ENCODE measurements at regions not wholly inside any gene's neighbourhood (a gene's known extent, or its start where the extent isn't known, plus 50 kb on each side); places are given as distances from the start of the nearest gene placed in this dataset.

DNA sequence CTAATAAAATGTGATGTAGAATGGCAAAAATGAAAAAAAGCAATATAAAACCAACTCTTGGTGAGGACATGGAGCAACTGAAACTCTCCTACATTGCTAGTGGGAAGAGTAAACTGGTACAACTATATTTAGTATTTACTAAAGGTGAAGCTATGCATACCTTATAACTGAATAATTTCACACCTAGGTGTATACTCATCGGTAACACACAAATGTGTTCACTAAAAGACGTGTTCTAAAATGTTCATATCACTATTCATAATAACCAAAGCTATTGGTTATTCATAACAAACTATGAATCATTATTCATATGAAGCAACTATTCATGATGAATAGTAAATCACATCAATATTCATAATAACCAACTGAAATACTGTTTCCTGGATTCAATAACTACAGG, 1030.3 kb downstream of the ROBO2 start:
- TF ChIP-seq, protein P1, sequence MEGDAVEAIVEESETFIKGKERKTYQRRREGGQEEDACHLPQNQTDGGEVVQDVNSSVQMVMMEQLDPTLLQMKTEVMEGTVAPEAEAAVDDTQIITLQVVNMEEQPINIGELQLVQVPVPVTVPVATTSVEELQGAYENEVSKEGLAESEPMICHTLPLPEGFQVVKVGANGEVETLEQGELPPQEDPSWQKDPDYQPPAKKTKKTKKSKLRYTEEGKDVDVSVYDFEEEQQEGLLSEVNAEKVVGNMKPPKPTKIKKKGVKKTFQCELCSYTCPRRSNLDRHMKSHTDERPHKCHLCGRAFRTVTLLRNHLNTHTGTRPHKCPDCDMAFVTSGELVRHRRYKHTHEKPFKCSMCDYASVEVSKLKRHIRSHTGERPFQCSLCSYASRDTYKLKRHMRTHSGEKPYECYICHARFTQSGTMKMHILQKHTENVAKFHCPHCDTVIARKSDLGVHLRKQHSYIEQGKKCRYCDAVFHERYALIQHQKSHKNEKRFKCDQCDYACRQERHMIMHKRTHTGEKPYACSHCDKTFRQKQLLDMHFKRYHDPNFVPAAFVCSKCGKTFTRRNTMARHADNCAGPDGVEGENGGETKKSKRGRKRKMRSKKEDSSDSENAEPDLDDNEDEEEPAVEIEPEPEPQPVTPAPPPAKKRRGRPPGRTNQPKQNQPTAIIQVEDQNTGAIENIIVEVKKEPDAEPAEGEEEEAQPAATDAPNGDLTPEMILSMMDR (IDR thresholded peaks at IDR 0.05), result no peak
- DNase-seq (ENCODE audit: low spot score), result no peak
- Histone ChIP-seq H3K36me3 (no peaks in the 10 kb centered on the region), H3K4me1 (no peaks in the 10 kb centered on the region), H3K27ac (no peak overlapping the region), H3K9me3 (no peaks in the 10 kb centered on the region), H3K4me3 (no peak overlapping the region), H3K27me3 (no peaks in the 10 kb centered on the region)

DNA sequence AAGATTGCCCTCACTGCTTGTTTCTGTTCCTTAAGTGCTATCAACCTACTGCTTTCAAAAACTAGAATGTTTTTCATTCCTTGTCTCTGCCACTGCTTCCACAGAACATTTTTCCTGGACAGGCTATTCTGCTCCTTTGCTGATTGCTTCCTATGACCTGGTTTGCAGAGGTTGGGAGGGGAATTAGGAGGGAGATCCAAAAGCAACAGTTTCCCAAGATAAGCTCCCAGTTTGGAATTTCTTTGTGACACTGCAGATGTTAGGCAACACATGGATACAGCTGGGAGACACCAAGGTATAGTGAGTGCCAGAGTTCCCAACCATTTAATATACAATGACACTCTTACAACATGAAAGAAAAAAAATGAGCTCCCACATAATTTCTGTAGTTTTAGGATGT, 1036.5 kb downstream of the ROBO2 start:
- Histone ChIP-seq H3K27me3 (no peaks in the 10 kb centered on the region), H3K4me3 (no peak overlapping the region), H3K27ac (no peak overlapping the region), H3K36me3 (no peaks in the 10 kb centered on the region), H3K9me3 (no peaks in the 10 kb centered on the region), H3K4me1 (no peaks in the 10 kb centered on the region)
- TF ChIP-seq, protein P1 (IDR thresholded peaks at IDR 0.05), result no peak
- no peak for DNase-seq (ENCODE audit: low spot score)

DNA sequence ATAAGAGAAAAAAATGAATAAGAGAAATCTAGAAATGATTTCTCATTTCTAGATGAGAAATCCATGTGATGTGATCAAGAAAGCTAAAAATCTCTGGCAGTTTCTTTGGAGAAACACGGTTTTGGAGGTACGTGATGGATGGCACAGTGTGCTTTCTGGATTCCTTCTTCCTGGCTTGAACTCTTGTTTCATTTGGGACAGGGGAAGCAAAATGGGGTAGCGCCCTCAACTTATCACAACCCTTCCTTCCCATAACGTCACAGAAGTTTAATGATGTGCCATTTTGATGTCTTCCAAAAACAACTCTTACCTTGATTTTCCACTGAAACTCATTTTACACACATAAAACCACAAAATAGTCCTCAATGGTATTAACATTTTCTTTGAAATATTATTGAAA, 1037.3 kb downstream of the ROBO2 start:
- TF ChIP-seq, protein P1 (IDR thresholded peaks at IDR 0.05), result no peak
- H3K4me3 ChIP-seq, result no peak overlapping the region
- no peaks in the 10 kb centered on the region for H3K27me3 ChIP-seq
- no peaks in the 10 kb centered on the region for H3K36me3 ChIP-seq
- no peaks in the 10 kb centered on the region for H3K9me3 ChIP-seq
- no peaks in the 10 kb centered on the region for H3K4me1 ChIP-seq
- no peak for DNase-seq (ENCODE audit: low spot score)
- no peak overlapping the region for H3K27ac ChIP-seq

DNA sequence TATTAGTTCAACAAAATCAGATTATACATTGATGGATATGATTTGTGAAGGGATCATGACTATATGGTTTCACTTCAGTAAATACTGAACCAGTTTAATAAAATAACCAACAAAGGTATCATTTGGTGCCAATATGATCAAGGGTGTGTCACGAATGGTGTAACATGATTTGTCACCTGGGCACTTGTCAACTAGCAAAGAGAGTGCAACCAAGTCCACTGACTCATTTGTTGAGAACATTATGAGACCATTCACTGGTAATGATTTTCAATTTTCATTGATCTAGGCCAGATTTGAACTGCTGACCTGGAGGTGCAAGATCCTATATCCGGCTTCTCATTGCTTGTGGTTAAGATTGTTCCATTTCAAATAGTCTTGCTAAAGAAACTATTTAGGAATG, 1037.9 kb downstream of the ROBO2 start:
- Histone ChIP-seq H3K4me3 (no peak overlapping the region), H3K36me3 (no peaks in the 10 kb centered on the region)

DNA sequence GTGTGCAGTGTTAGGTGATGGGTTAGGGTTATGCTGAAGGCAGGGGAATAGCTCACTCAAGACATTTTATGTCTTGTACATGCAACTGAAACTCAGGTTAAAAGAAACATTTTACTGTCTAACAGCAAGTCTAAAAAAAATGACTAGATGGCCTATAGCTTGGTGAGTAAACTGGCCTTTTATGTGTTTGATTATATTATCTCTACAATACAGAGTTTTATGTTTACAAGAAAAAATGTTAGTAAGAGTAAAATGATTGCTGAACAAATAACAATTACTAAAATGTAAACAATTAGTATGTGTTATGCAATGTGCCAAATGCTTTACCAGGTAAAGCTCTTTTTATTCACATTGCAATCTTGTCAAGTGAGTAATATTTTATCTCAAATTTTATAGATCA, 1039.6 kb downstream of the ROBO2 start:
- H3K36me3 ChIP-seq, result no peaks in the 10 kb centered on the region
- no peak for DNase-seq (ENCODE audit: low spot score)
- no peak overlapping the region for H3K27ac ChIP-seq
- TF ChIP-seq, protein P1 (IDR thresholded peaks at IDR 0.05), result no peak
- no peaks in the 10 kb centered on the region for H3K9me3 ChIP-seq
- H3K4me3 ChIP-seq, result no peak overlapping the region
- H3K4me1 ChIP-seq, result no peaks in the 10 kb centered on the region
- H3K27me3 ChIP-seq, result no peaks in the 10 kb centered on the region

More for the DNA sequence above, 1037.9 kb downstream of the ROBO2 start:
- Histone ChIP-seq H3K9me3 (no peaks in the 10 kb centered on the region), H3K4me1 (no peaks in the 10 kb centered on the region), H3K27me3 (no peaks in the 10 kb centered on the region), H3K27ac (no peak overlapping the region)
- no peak for DNase-seq (ENCODE audit: low spot score)
- TF ChIP-seq, protein P1 (IDR thresholded peaks at IDR 0.05), result no peak

DNA sequence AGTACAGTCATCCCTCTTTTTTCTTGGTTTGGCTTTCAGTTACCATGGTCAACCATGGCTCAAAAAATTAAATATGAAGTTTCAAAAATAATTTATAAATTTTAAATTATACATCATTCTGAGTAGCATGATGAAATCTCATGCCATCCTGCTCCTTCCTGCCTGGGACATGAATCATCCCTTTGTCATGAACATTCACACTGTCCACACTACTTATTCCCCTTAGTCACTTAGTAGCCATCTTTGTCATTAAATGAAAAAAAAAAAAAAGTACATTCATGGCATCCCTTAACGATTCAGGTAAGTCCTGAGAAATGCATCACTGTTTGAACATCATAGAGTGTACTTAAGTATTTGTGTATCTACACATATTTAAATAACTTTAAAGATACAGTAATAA, 1046.3 kb downstream of the ROBO2 start:
- TF ChIP-seq, protein P1 (IDR thresholded peaks at IDR 0.05), result no peak
- Histone ChIP-seq H3K36me3 (no peaks in the 10 kb centered on the region), H3K27ac (no peak overlapping the region), H3K4me1 (no peaks in the 10 kb centered on the region), H3K4me3 (no peak overlapping the region), H3K9me3 (no peaks in the 10 kb centered on the region), H3K27me3 (no peaks in the 10 kb centered on the region)
- DNase-seq (ENCODE audit: low spot score), result no peak

All from right atrium auricular region (tissue), 2 donors.